Karpas-422 (cell line): ENCODE measurements at regions not wholly inside any gene's neighbourhood (a gene's known extent, or its start where the extent isn't known, plus 50 kb on each side); places are given as distances from the start of the nearest gene placed in this dataset.

Experiments
- DNase-seq: peaks from one replicate; pipeline ENCODE4 v3.0.0-alpha.2; 2015
- H2AFZ ChIP-seq: fragments of 200-600 bp; sonication (generic); 2 replicates; pipeline ENCODE4 v1.6.1; 2014; ENCODE audit warnings: antibody characterized with exemption, low read length, mixed read lengths
- H3K27ac ChIP-seq: fragments of 200-600 bp; sonication (generic); 2 replicates; pipeline ENCODE4 v1.5.1; 2014; ENCODE audit warnings: mild to moderate bottlenecking, low read length, moderate library complexity
- H3K27me3 ChIP-seq: fragments of 200-600 bp; sonication (generic); 2 replicates; pipeline ENCODE4 v1.6.1; 2014; ENCODE audit warnings: low read length, mixed read lengths
- H3K36me3 ChIP-seq: fragments of 200-600 bp; sonication (generic); 2 replicates; pipeline ENCODE4 v1.6.1; 2014; ENCODE audit warnings: low read length, mixed read lengths; ENCODE audit not compliant: insufficient read depth
- H3K4me1 ChIP-seq: fragments of 200-600 bp; sonication (generic); 2 replicates; pipeline ENCODE4 v1.6.1; 2014; ENCODE audit warnings: mild to moderate bottlenecking, low read length, mixed read lengths
- H3K4me2 ChIP-seq: fragments of 200-600 bp; sonication (generic); 2 replicates; pipeline ENCODE4 v1.6.1; 2014; ENCODE audit warnings: low read length, low read depth, mild to moderate bottlenecking; ENCODE audit not compliant: poor library complexity, severe bottlenecking
- H3K4me3 ChIP-seq: fragments of 200-600 bp; sonication (generic); 2 replicates; pipeline ENCODE4 v1.5.1; 2014; ENCODE audit warnings: mild to moderate bottlenecking, antibody characterized with exemption, low read length, mixed read lengths
- H3K79me2 ChIP-seq: fragments of 200-600 bp; sonication (generic); 2 replicates; pipeline ENCODE4 v1.6.1; 2014; ENCODE audit warnings: mild to moderate bottlenecking, low read length, mixed read lengths
- H3K9ac ChIP-seq: fragments of 200-600 bp; sonication (generic); 2 replicates; pipeline ENCODE4 v1.6.0; 2014; ENCODE audit warnings: low read length
- H3K9me2 ChIP-seq: fragments of 200-600 bp; sonication (generic), shearing (Covaris generic); replicated peaks from 2 replicates; pipeline ENCODE4 v1.6.0; 2014; ENCODE audit warnings: mild to moderate bottlenecking, low read length, moderate library complexity; ENCODE audit not compliant: insufficient read depth
- H3K9me3 ChIP-seq: fragments of 300-700, 200-600 bp; sonication (generic); 2 replicates; pipeline ENCODE4 v1.6.1; 2014; ENCODE audit warnings: low read length, mixed read lengths
- H4K20me1 ChIP-seq: fragments of 200-600 bp; sonication (generic); 2 replicates; pipeline ENCODE4 v1.6.1; 2014; ENCODE audit warnings: mild to moderate bottlenecking, antibody characterized with exemption, low read length, low read depth; ENCODE audit not compliant: insufficient read depth

- no peaks in the 10 kb centered on the region for H3K79me2 ChIP-seq
- no peak overlapping the region for H3K4me3 ChIP-seq
- H2AFZ ChIP-seq, result no peak overlapping the region
- no peaks in the 10 kb centered on the region for H4K20me1 ChIP-seq
- H3K27me3 ChIP-seq, result no peaks in the 10 kb centered on the region
- no peaks in the 10 kb centered on the region for H3K9me3 ChIP-seq
- H3K27ac ChIP-seq, result no peak overlapping the region
- no peak overlapping the region for H3K4me2 ChIP-seq
- H3K4me1 ChIP-seq, result no peaks in the 10 kb centered on the region
- no peak for DNase-seq
- H3K36me3 ChIP-seq, result no peaks in the 10 kb centered on the region
- H3K9me2 ChIP-seq, result no peaks in the 10 kb centered on the region
- no peak overlapping the region for H3K9ac ChIP-seq
Observed at GRCh38 chr10:130495891-130496636, 359.9 kb downstream of the GLRX3 start.

- Histone ChIP-seq H2AFZ (no peak overlapping the region), H3K9me3 (no peaks in the 10 kb centered on the region), H3K27ac (no peak overlapping the region)
Observed at GRCh38 chr10:130497056-130498010, 361.1 kb downstream of the GLRX3 start.

GRCh38 chr10:130498042-130498441, 361.9 kb downstream of the GLRX3 start:
- Histone ChIP-seq H3K9ac (no peak overlapping the region), H3K9me2 (no peaks in the 10 kb centered on the region), H2AFZ (no peak overlapping the region), H3K27ac (no peak overlapping the region), H3K36me3 (no peaks in the 10 kb centered on the region), H3K79me2 (no peaks in the 10 kb centered on the region), H3K4me3 (no peak overlapping the region), H3K4me2 (no peak overlapping the region), H3K27me3 (no peaks in the 10 kb centered on the region), H3K4me1 (no peaks in the 10 kb centered on the region), H3K9me3 (no peaks in the 10 kb centered on the region), H4K20me1 (no peaks in the 10 kb centered on the region)
- DNase-seq, result no peak

More at GRCh38 chr10:130497056-130498010, 361.1 kb downstream of the GLRX3 start:
- no peak for DNase-seq
- no peak overlapping the region for H3K9ac ChIP-seq
- no peaks in the 10 kb centered on the region for H3K36me3 ChIP-seq
- no peaks in the 10 kb centered on the region for H3K27me3 ChIP-seq
- H3K4me2 ChIP-seq, result no peak overlapping the region
- H4K20me1 ChIP-seq, result no peaks in the 10 kb centered on the region
- H3K4me1 ChIP-seq, result no peaks in the 10 kb centered on the region
- H3K9me2 ChIP-seq, result no peaks in the 10 kb centered on the region
- H3K79me2 ChIP-seq, result no peaks in the 10 kb centered on the region
- H3K4me3 ChIP-seq, result no peak overlapping the region

- no peak overlapping the region for H3K27ac ChIP-seq
- H3K9ac ChIP-seq, result no peak overlapping the region
- no peak overlapping the region for H3K4me3 ChIP-seq
- no peaks in the 10 kb centered on the region for H3K9me3 ChIP-seq
- H3K36me3 ChIP-seq, result no peaks in the 10 kb centered on the region
- no peak overlapping the region for H3K4me2 ChIP-seq
- H3K4me1 ChIP-seq, result no peaks in the 10 kb centered on the region
- no peaks in the 10 kb centered on the region for H3K79me2 ChIP-seq
- no peaks in the 10 kb centered on the region for H3K9me2 ChIP-seq
- H2AFZ ChIP-seq, result no peak overlapping the region
- no peaks in the 10 kb centered on the region for H3K27me3 ChIP-seq
- DNase-seq, result no peak
- no peaks in the 10 kb centered on the region for H4K20me1 ChIP-seq
Observed at GRCh38 chr10:130498934-130499333, 362.7 kb downstream of the GLRX3 start.

GRCh38 chr10:130499541-130499940, 363.4 kb downstream of the GLRX3 start:
- DNase-seq, result no peak
- H3K9me3 ChIP-seq, result no peaks in the 10 kb centered on the region
- H3K9me2 ChIP-seq, result no peaks in the 10 kb centered on the region
- H2AFZ ChIP-seq, result no peak overlapping the region
- H4K20me1 ChIP-seq, result no peaks in the 10 kb centered on the region
- H3K27me3 ChIP-seq, result no peaks in the 10 kb centered on the region
- no peaks in the 10 kb centered on the region for H3K79me2 ChIP-seq
- H3K4me3 ChIP-seq, result no peak overlapping the region
- no peaks in the 10 kb centered on the region for H3K36me3 ChIP-seq
- no peak overlapping the region for H3K9ac ChIP-seq
- no peak overlapping the region for H3K4me2 ChIP-seq
- no peak overlapping the region for H3K27ac ChIP-seq
- no peaks in the 10 kb centered on the region for H3K4me1 ChIP-seq

- no peak overlapping the region for H3K27ac ChIP-seq
- no peaks in the 10 kb centered on the region for H4K20me1 ChIP-seq
- H3K79me2 ChIP-seq, result no peaks in the 10 kb centered on the region
- no peaks in the 10 kb centered on the region for H3K4me1 ChIP-seq
- H3K9me2 ChIP-seq, result no peaks in the 10 kb centered on the region
- no peaks in the 10 kb centered on the region for H3K27me3 ChIP-seq
- no peak for DNase-seq
- no peak overlapping the region for H3K4me2 ChIP-seq
- no peaks in the 10 kb centered on the region for H3K36me3 ChIP-seq
- H3K9me3 ChIP-seq, result no peaks in the 10 kb centered on the region
- no peak overlapping the region for H3K9ac ChIP-seq
- H2AFZ ChIP-seq, result no peak overlapping the region
- no peak overlapping the region for H3K4me3 ChIP-seq
Observed at GRCh38 chr10:130500261-130501000, 364.2 kb downstream of the GLRX3 start.

GRCh38 chr10:130507461-130507860, 371.3 kb downstream of the GLRX3 start:
- no peak overlapping the region for H2AFZ ChIP-seq
- H3K4me2 ChIP-seq, result no peak overlapping the region
- H3K27ac ChIP-seq, result no peak overlapping the region
- H3K4me1 ChIP-seq, result no peaks in the 10 kb centered on the region
- no peak overlapping the region for H3K9ac ChIP-seq
- H3K27me3 ChIP-seq, result no peaks in the 10 kb centered on the region
- H3K79me2 ChIP-seq, result no peaks in the 10 kb centered on the region
- H3K9me3 ChIP-seq, result no peaks in the 10 kb centered on the region
- no peaks in the 10 kb centered on the region for H4K20me1 ChIP-seq
- H3K4me3 ChIP-seq, result no peak overlapping the region
- no peaks in the 10 kb centered on the region for H3K36me3 ChIP-seq
- H3K9me2 ChIP-seq, result no peaks in the 10 kb centered on the region
- DNase-seq, result no peak
